ENCODE measurements at regions not wholly inside any gene's neighbourhood (a gene's known extent, or its start where the extent isn't known, plus 50 kb on each side); places are given as distances from the start of the nearest gene placed in this dataset.

GRCh38 chr9:135221951-135222631 lies 134.6 kb downstream of the OLFM1 start:
- no peaks in the 10 kb centered on the region for H3K9me3 ChIP-seq (ENCODE audit: low read depth)
- H3K27me3 ChIP-seq, result peaks cover 18% of the 10 kb centered on the region
- no peak for DNase-seq (ENCODE audit: low spot score)
- H4K20me1 ChIP-seq (ENCODE audit: insufficient read depth, poor library complexity, severe bottlenecking), result no peaks in the 10 kb centered on the region
- H3K4me2 ChIP-seq, result no peak overlapping the region
- no peak for TF ChIP-seq CTCF (IDR thresholded peaks at IDR 0.05; ENCODE audit: poor library complexity)
- TF ChIP-seq EZH2phosphoT487 (IDR thresholded peaks at IDR 0.05; ENCODE audit: low read depth, severe bottlenecking, unreplicated experiment), result no peak
- no peak for TF ChIP-seq EZH2 (IDR thresholded peaks at IDR 0.05; ENCODE audit: borderline replicate concordance)
- no peak overlapping the region for H3K4me3 ChIP-seq
- no peaks in the 10 kb centered on the region for H3K9me2 ChIP-seq (replicated peaks; ENCODE audit: insufficient read depth)
- no peaks in the 10 kb centered on the region for H3K36me3 ChIP-seq (replicated peaks; ENCODE audit: insufficient read depth, low read depth)
- no peak overlapping the region for H3K27ac ChIP-seq
- no peaks in the 10 kb centered on the region for H3K79me2 ChIP-seq
- H3K4me1 ChIP-seq (ENCODE audit: insufficient read depth), result no peaks in the 10 kb centered on the region
- H2AFZ ChIP-seq, result no peak overlapping the region
- 61% methylated on average over 16 of the region's 16 CpGs for WGBS (ENCODE audit: low lambda C conversion rate, missing lambda C conversion rate)

GRCh38 chr9:135222881-135223760 lies 135.7 kb downstream of the OLFM1 start:
- Histone ChIP-seq H3K36me3 (replicated peaks; ENCODE audit: insufficient read depth, low read depth) (no peaks in the 10 kb centered on the region), H3K4me2 (no peak overlapping the region), H3K27ac (no peak overlapping the region), H3K79me2 (no peaks in the 10 kb centered on the region), H2AFZ (no peak overlapping the region), H3K9me3 (ENCODE audit: low read depth) (no peaks in the 10 kb centered on the region), H3K4me3 (no peak overlapping the region), H3K27me3 (peaks cover 9% of the 10 kb centered on the region), H3K9me2 (replicated peaks; ENCODE audit: insufficient read depth) (no peaks in the 10 kb centered on the region), H4K20me1 (ENCODE audit: insufficient read depth, poor library complexity, severe bottlenecking) (no peaks in the 10 kb centered on the region), H3K4me1 (ENCODE audit: insufficient read depth) (no peaks in the 10 kb centered on the region)
- DNase-seq (ENCODE audit: low spot score), result no peak
- no peak for TF ChIP-seq CTCF (IDR thresholded peaks at IDR 0.05; ENCODE audit: poor library complexity)
- no peak for TF ChIP-seq EZH2 (IDR thresholded peaks at IDR 0.05; ENCODE audit: borderline replicate concordance)
- TF ChIP-seq EZH2phosphoT487 (IDR thresholded peaks at IDR 0.05; ENCODE audit: low read depth, severe bottlenecking, unreplicated experiment), result no peak
- WGBS (ENCODE audit: low lambda C conversion rate, missing lambda C conversion rate), result 64% methylated on average over 30 of the region's 30 CpGs

- WGBS (ENCODE audit: low lambda C conversion rate, missing lambda C conversion rate), result 86% methylated on average over 11 of the region's 11 CpGs
- H2AFZ ChIP-seq, result no peak overlapping the region
Observed at GRCh38 chr9:135223831-135224230, 136.4 kb downstream of the OLFM1 start.

More at GRCh38 chr9:135223831-135224230, 136.4 kb downstream of the OLFM1 start:
- no peaks in the 10 kb centered on the region for H3K9me3 ChIP-seq (ENCODE audit: low read depth)
- H3K4me2 ChIP-seq, result no peak overlapping the region
- H3K4me1 ChIP-seq (ENCODE audit: insufficient read depth), result no peaks in the 10 kb centered on the region
- H3K79me2 ChIP-seq, result no peaks in the 10 kb centered on the region
- no peaks in the 10 kb centered on the region for H3K9me2 ChIP-seq (replicated peaks; ENCODE audit: insufficient read depth)
- no peak for DNase-seq (ENCODE audit: low spot score)
- H3K27ac ChIP-seq, result no peak overlapping the region
- H3K27me3 ChIP-seq, result peaks cover 4% of the 10 kb centered on the region
- no peaks in the 10 kb centered on the region for H3K36me3 ChIP-seq (replicated peaks; ENCODE audit: insufficient read depth, low read depth)
- H4K20me1 ChIP-seq (ENCODE audit: insufficient read depth, poor library complexity, severe bottlenecking), result no peaks in the 10 kb centered on the region
- no peak overlapping the region for H3K4me3 ChIP-seq
- TF ChIP-seq CTCF (IDR thresholded peaks at IDR 0.05; ENCODE audit: poor library complexity), result no peak
